Psoas muscle (tissue), 7 donors: ENCODE measurements at regions not wholly inside any gene's neighbourhood (a gene's known extent, or its start where the extent isn't known, plus 50 kb on each side); places are given as distances from the start of the nearest gene placed in this dataset.

Experiments used
- ATAC-seq, 4 donors: fragments of 200-7000 bp; cut with Tn5 transposase; one replicate each; pipeline ENCODE4 v1.9.1; 2020; ENCODE audit warnings: moderate library complexity in 3 of 4, mild to moderate bottlenecking in 2 of 4
- DNase-seq, 2 donors: peaks; one replicate each; pipeline ENCODE4 v3.0.0-alpha.2; 2020
- H3K27ac ChIP-seq: fragments of 200-600 bp; one replicate; pipeline ENCODE4 v1.8.0; 2022
- H3K27me3 ChIP-seq, 3 donors: fragments of 200-600 bp in 1 of 3; one replicate each; pipeline versions ENCODE4 v1.6.1 to v1.8.0; 2013 to 2022; ENCODE audit warnings: low read length in 2 of 3, mild to moderate bottlenecking in 2 of 3, moderate library complexity in 1 of 3; ENCODE audit not compliant: insufficient read depth in 3 of 3
- H3K36me3 ChIP-seq, 2 donors: fragments of 200-600 bp in 1 of 2; one replicate each; pipeline versions ENCODE4 v1.6.1 to v1.8.0; 2013 to 2022; ENCODE audit warnings: low read depth in 1 of 2, mild to moderate bottlenecking in 1 of 2, moderate library complexity in 1 of 2; ENCODE audit not compliant: insufficient read depth in 1 of 2
- H3K4me1 ChIP-seq: fragments of 200-600 bp; one replicate; pipeline ENCODE4 v1.8.0; 2022
- H3K4me3 ChIP-seq: fragments of 200-600 bp; one replicate; pipeline ENCODE4 v1.8.0; 2022; ENCODE audit warnings: mild to moderate bottlenecking
- H3K9me3 ChIP-seq: fragments of 200-600 bp; one replicate; pipeline ENCODE4 v1.8.0; 2022
- CTCF ChIP-seq: fragments of 200-600 bp; IDR thresholded peaks from one replicate; pipeline ENCODE4 v1.8.0; 2022; ENCODE audit warnings: antibody characterized with exemption
- WGBS, 3 donors: extraction: QIAGEN DNeasy Blood & Tissue Kit; methylation state at CpG; one replicate each; pipeline versions ENCODE4 v1.1.6 to v1.1.7; 2013; 5-methylcytosine and 5-hydroxymethylcytosine counted together
- intact Hi-C, 2 donors: fragments of 100-400 bp; cut with DNase I; formaldehyde crosslinking; loops; one replicate each; pipeline versions ENCODE4 v1.11.0 to v1.14.2; 2022
- donor health status: healthy with polysubstance abuse.
- donor health status: DM: no; HTN: no; CAD: no; lungs with moderate emphysema.
- donor health status: Bipolar disorder and iron deficiency.
- donor health status: healthy.
- donor health status: DM: yes; HTN: yes; CAD: no.
- donor health status: DM: no; HTN: no; CAD: no.
- donor health status: DM: yes; HTN: yes; CAD: no.

- intact Hi-C loops, result no loop called here
- H3K9me3 ChIP-seq, result no peaks in the 10 kb centered on the region
- H3K27me3 ChIP-seq, result no peaks in the 10 kb centered on the region
- H3K4me1 ChIP-seq, result no peaks in the 10 kb centered on the region
- TF ChIP-seq CTCF, result no peak
- no peaks in the 10 kb centered on the region for H3K36me3 ChIP-seq
- ATAC-seq, result no peak
- WGBS, 3 donors, result 71 to 72% (median 71%) methylated on average over 5 of the region's 5 CpGs
- H3K27ac ChIP-seq, result no peak overlapping the region
- DNase-seq, result peak in 1 of 2 donors; percentile 13
- H3K4me3 ChIP-seq, result no peak overlapping the region
Measured at GRCh38 chr1:30469426-30469825, 254.0 kb downstream of the MATN1 start.

GRCh38 chr1:30467101-30467500 lies 256.3 kb downstream of the MATN1 start:
- no peak for TF ChIP-seq CTCF
- no peaks in the 10 kb centered on the region for H3K9me3 ChIP-seq
- H3K27ac ChIP-seq, result no peak overlapping the region
- 91 to 94% (median 92%) methylated on average over 10 of the region's 10 CpGs for WGBS, 3 donors
- intact Hi-C loops, result no loop called here
- H3K36me3 ChIP-seq, result no peaks in the 10 kb centered on the region
- H3K27me3 ChIP-seq, result peaks cover 0 to 5% (median 0%) of the 10 kb centered on the region in 3 donors
- ATAC-seq (no peak), DNase-seq (peak in 1 of 2 donors; percentile 28)
- no peaks in the 10 kb centered on the region for H3K4me1 ChIP-seq
- H3K4me3 ChIP-seq, result no peak overlapping the region

GRCh38 chr1:30466610-30467009 lies 256.8 kb downstream of the MATN1 start:
- no peak for TF ChIP-seq CTCF
- 71 to 84% (median 78%) methylated on average over 3 of the region's 3 CpGs for WGBS, 3 donors

GRCh38 chr1:30466026-30466425 lies 257.4 kb downstream of the MATN1 start:
- peak in 1 of 2 donors; percentile 18 for DNase-seq
- 60% methylated on average over 4 of the region's 4 CpGs for WGBS, 3 donors
- H3K9me3 ChIP-seq, result no peaks in the 10 kb centered on the region

More at GRCh38 chr1:30466610-30467009, 256.8 kb downstream of the MATN1 start:
- DNase-seq (peak in 1 of 2 donors; percentile 8), ATAC-seq (no peak)
- no peak overlapping the region for H3K4me3 ChIP-seq
- intact Hi-C loops, result no loop called here
- H3K27me3 ChIP-seq, result peaks cover 0 to 5% (median 0%) of the 10 kb centered on the region in 3 donors
- H3K36me3 ChIP-seq, result no peaks in the 10 kb centered on the region
- H3K27ac ChIP-seq, result no peak overlapping the region
- H3K9me3 ChIP-seq, result no peaks in the 10 kb centered on the region
- H3K4me1 ChIP-seq, result no peaks in the 10 kb centered on the region

More at GRCh38 chr1:30466026-30466425, 257.4 kb downstream of the MATN1 start:
- peaks cover 0 to 5% (median under 1%) of the 10 kb centered on the region in 3 donors for H3K27me3 ChIP-seq
- no peak for TF ChIP-seq CTCF
- no peaks in the 10 kb centered on the region for H3K4me1 ChIP-seq
- intact Hi-C loops, result no loop called here
- H3K4me3 ChIP-seq, result no peak overlapping the region
- no peak for ATAC-seq
- no peak overlapping the region for H3K27ac ChIP-seq
- H3K36me3 ChIP-seq, result no peaks in the 10 kb centered on the region
